HepG2 (cell line): ENCODE measurements at regions not wholly inside any gene's neighbourhood (a gene's known extent, or its start where the extent isn't known, plus 50 kb on each side); places are given as distances from the start of the nearest gene placed in this dataset.

Experiments
- BCL6 ChIP-seq: IDR thresholded peaks from 2 replicates; pipeline ENCODE4 v1.6.1; 2016; ENCODE audit warnings: missing genetic modification reagents, missing compliant biosample characterization
- CAMTA2 ChIP-seq: sonication (generic); formaldehyde crosslinking; IDR thresholded peaks from 2 replicates; pipeline ENCODE4 v1.4.0; 2020; ENCODE audit warnings: mild to moderate bottlenecking, missing genetic modification reagents, borderline replicate concordance
- EED ChIP-seq: sonication (generic); formaldehyde crosslinking; IDR thresholded peaks from 2 replicates; pipeline ENCODE4 v1.5.0; 2020; ENCODE audit warnings: mild to moderate bottlenecking, missing genetic modification reagents
- FLYWCH1 ChIP-seq: sonication (generic); formaldehyde crosslinking; IDR thresholded peaks from 2 replicates; pipeline ENCODE4 v1.8.1; 2023; ENCODE audit warnings: mild to moderate bottlenecking, missing genetic modification reagents
- FOXK1 ChIP-seq: sonication (generic); formaldehyde crosslinking; IDR thresholded peaks from 2 replicates; pipeline ENCODE4 v1.4.0; 2020; ENCODE audit warnings: low read depth, missing genetic modification reagents, borderline replicate concordance
- HNF4G ChIP-seq, 2 experiments: sonication (generic) in 1 of 2; formaldehyde crosslinking in 1 of 2; IDR thresholded peaks; 2 replicates each; pipeline versions ENCODE4 v1.4.0 to v1.6.1; 2011 to 2020; ENCODE audit warnings: borderline replicate concordance in 2 of 2, low read depth in 2 of 2, mild to moderate bottlenecking in 2 of 2, low read length in 1 of 2, missing genetic modification reagents in 1 of 2, moderate library complexity in 1 of 2
- KLF6 ChIP-seq: IDR thresholded peaks from 2 replicates; pipeline ENCODE4 v1.8.0; 2016; ENCODE audit warnings: missing biosample characterization, missing genetic modification reagents
- KMT2A ChIP-seq: sonication (generic); formaldehyde crosslinking; IDR thresholded peaks from 2 replicates; pipeline ENCODE4 v1.4.0; 2020; ENCODE audit warnings: missing genetic modification reagents
- LRRFIP1 ChIP-seq: sonication (generic); formaldehyde crosslinking; conservative IDR thresholded peaks from 2 replicates; pipeline ENCODE4 v1.4.0; 2020; ENCODE audit warnings: missing genetic modification reagents
- MAX ChIP-seq: IDR thresholded peaks from 2 replicates; pipeline ENCODE4 v1.6.1; 2012; ENCODE audit warnings: inconsistent platforms
- MTA3 ChIP-seq: sonication (generic); formaldehyde crosslinking; IDR thresholded peaks from 2 replicates; pipeline ENCODE4 v1.4.0; 2020; ENCODE audit warnings: missing genetic modification reagents
- NR2C2 ChIP-seq: sonication (generic); formaldehyde crosslinking; IDR thresholded peaks from 2 replicates; pipeline ENCODE4 v1.4.0; 2020; ENCODE audit warnings: missing genetic modification reagents, mild to moderate bottlenecking, moderate library complexity, borderline replicate concordance
- PAF1 ChIP-seq: IDR thresholded peaks from 2 replicates; pipeline ENCODE4 v1.6.1; 2016; ENCODE audit warnings: missing genetic modification reagents, missing compliant biosample characterization
- SOX6 ChIP-seq, 2 experiments: fragments of 450-650 bp in 1 of 2; sonication (generic) in 1 of 2; formaldehyde crosslinking in 1 of 2; IDR thresholded peaks; 2 replicates each; pipeline versions ENCODE4 v1.4.0 to v1.6.1; 2017 to 2020; ENCODE audit warnings: antibody characterized with exemption in 1 of 2, mild to moderate bottlenecking in 1 of 2, missing genetic modification reagents in 1 of 2
- SP140L ChIP-seq: sonication (generic); formaldehyde crosslinking; IDR thresholded peaks from 2 replicates; pipeline ENCODE4 v1.4.0; 2020; ENCODE audit warnings: missing genetic modification reagents, borderline replicate concordance
- TBP ChIP-seq: sonication (generic); formaldehyde crosslinking; IDR thresholded peaks from 2 replicates; pipeline ENCODE4 v1.5.0; 2020; ENCODE audit warnings: missing genetic modification reagents
- TRIM24 ChIP-seq: sonication (generic); formaldehyde crosslinking; IDR thresholded peaks from 2 replicates; pipeline ENCODE4 v1.8.0; 2022; ENCODE audit warnings: mild to moderate bottlenecking, missing genetic modification reagents
- ZBTB21 ChIP-seq: sonication (generic); formaldehyde crosslinking; IDR thresholded peaks from 2 replicates; pipeline ENCODE4 v1.4.0; 2020; ENCODE audit warnings: missing genetic modification reagents
- ZBTB34 ChIP-seq: sonication (generic); formaldehyde crosslinking; IDR thresholded peaks from 2 replicates; pipeline ENCODE4 v1.8.0; 2022; ENCODE audit warnings: mild to moderate bottlenecking, missing genetic modification reagents
- ZFP82 ChIP-seq: sonication (generic); formaldehyde crosslinking; IDR thresholded peaks from 2 replicates; pipeline ENCODE4 v1.5.1; 2020; ENCODE audit warnings: mild to moderate bottlenecking, missing genetic modification reagents, borderline replicate concordance
- ZNF432 ChIP-seq: sonication (generic); formaldehyde crosslinking; IDR thresholded peaks from 2 replicates; pipeline ENCODE4 v1.5.0; 2020; ENCODE audit warnings: missing genetic modification reagents, mild to moderate bottlenecking, borderline replicate concordance
- ZNF44 ChIP-seq: sonication (generic); formaldehyde crosslinking; IDR thresholded peaks from 2 replicates; pipeline ENCODE4 v1.5.1; 2020; ENCODE audit warnings: mild to moderate bottlenecking, missing genetic modification reagents
- ZNF510 ChIP-seq: sonication (generic); formaldehyde crosslinking; IDR thresholded peaks from 2 replicates; pipeline ENCODE4 v1.4.0; 2020; ENCODE audit warnings: low read depth, mild to moderate bottlenecking, missing genetic modification reagents
- ZNF891 ChIP-seq: sonication (generic); formaldehyde crosslinking; IDR thresholded peaks from 2 replicates; pipeline ENCODE4 v1.5.0; 2020; ENCODE audit warnings: mild to moderate bottlenecking, missing genetic modification reagents
- ZSCAN30 ChIP-seq: sonication (generic); formaldehyde crosslinking; IDR thresholded peaks from 2 replicates; pipeline ENCODE4 v1.5.0; 2020; ENCODE audit warnings: mild to moderate bottlenecking, missing genetic modification reagents
- ZXDC ChIP-seq: sonication (generic); formaldehyde crosslinking; IDR thresholded peaks from 2 replicates; pipeline ENCODE4 v1.5.0; 2020; ENCODE audit warnings: mild to moderate bottlenecking, missing genetic modification reagents

GRCh38 chr18:2207294-2207693 is 364.0 kb downstream of the METTL4 start (continued):
- TF ChIP-seq LRRFIP1 (CRISPR knock-in tag), result no peak
- TF ChIP-seq FOXK1, result peak; percentile 58; the same call in 1 of the 2 replicates
- TF ChIP-seq SOX6 (IDR thresholded peaks at IDR 0.05), result no peak
- no peak for TF ChIP-seq SOX6 (CRISPR knock-in tag; IDR thresholded peaks at IDR 0.05)
- no peak for TF ChIP-seq CAMTA2 (CRISPR knock-in tag)
- no peak for TF ChIP-seq ZNF44 (CRISPR knock-in tag)
- no peak for TF ChIP-seq ZNF891
- peak; percentile 53 for TF ChIP-seq HNF4G (IDR thresholded peaks at IDR 0.05; ENCODE audit: borderline replicate concordance, low read depth, low read length)
- TF ChIP-seq HNF4G (CRISPR knock-in tag; IDR thresholded peaks at IDR 0.05; ENCODE audit: borderline replicate concordance, low read depth), result peak; percentile 23; the same call in 1 of the 2 replicates
- TF ChIP-seq BCL6 (CRISPR knock-in tag), result no peak
- TF ChIP-seq TRIM24 (CRISPR knock-in tag), result no peak
- TF ChIP-seq ZBTB21 (CRISPR knock-in tag), result no peak
- TF ChIP-seq ZNF510 (CRISPR knock-in tag), result no peak
- TF ChIP-seq TBP (CRISPR knock-in tag), result no peak
- TF ChIP-seq ZFP82 (CRISPR knock-in tag), result no peak
- no peak for TF ChIP-seq ZXDC (CRISPR knock-in tag)
- TF ChIP-seq PAF1, result no peak
- TF ChIP-seq FLYWCH1 (CRISPR knock-in tag), result no peak
- TF ChIP-seq MAX, result 0 out of 2 replicates have a peak, but pooled peaks have one; percentile 41
- no peak for TF ChIP-seq MTA3 (CRISPR knock-in tag)
- no peak for TF ChIP-seq ZSCAN30 (CRISPR knock-in tag)
- TF ChIP-seq KMT2A (CRISPR knock-in tag), result no peak
- TF ChIP-seq NR2C2 (CRISPR knock-in tag), result peak; percentile 58; the same call in 1 of the 2 replicates
- no peak for TF ChIP-seq KLF6 (CRISPR knock-in tag)
- TF ChIP-seq ZNF432, result no peak
- no peak for TF ChIP-seq EED (CRISPR knock-in tag)
- TF ChIP-seq SP140L, result no peak
- no peak for TF ChIP-seq ZBTB34 (CRISPR knock-in tag)
